HEK293 (cell line): ENCODE measurements at regions not wholly inside any gene's neighbourhood (a gene's known extent, or its start where the extent isn't known, plus 50 kb on each side); places are given as distances from the start of the nearest gene placed in this dataset.
"Not testable (repeated sequence)": the region's sequence is repeated elsewhere in the genome, so short reads cannot be mapped to it uniquely, and the experiment has no call there.

Source experiments
- CTCF ChIA-PET: fragments of 350-600 bp; formaldehyde crosslinking; extraction: SDS; loops from one replicate; lab custom pipeline; 2021; ENCODE audit warnings: antibody characterized with exemption; lab: Yijun Ruan, JAX
- POLR2A ChIA-PET: fragments of 300-600 bp; formaldehyde crosslinking; extraction: SDS; loops from one replicate; lab custom pipeline; 2020; ENCODE audit warnings: antibody characterized with exemption, inconsistent platforms; lab: Yijun Ruan, JAX
- H3K27ac ChIP-seq: fragments of 200-500 bp; sonication (Bioruptor generic); 2 replicates; pipeline ENCODE4 v1.5.1; 2014; ENCODE audit warnings: low read depth, low read length, control low read depth, inconsistent platforms; ENCODE audit errors: extremely low read depth
- H3K36me3 ChIP-seq, 2 experiments: fragments of 200-500 bp in 1 of 2; sonication (Bioruptor generic) in 1 of 2; 1 replicate in 1 of 2; 2 replicates in 1 of 2; pipeline ENCODE4 v1.5.1; 2014 to 2017; ENCODE audit warnings: inconsistent platforms in 2 of 2, low read length in 2 of 2; ENCODE audit not compliant: control insufficient read depth in 2 of 2, insufficient read depth in 1 of 2
- H3K4me1 ChIP-seq: fragments of 200-500 bp; sonication (Bioruptor generic); 2 replicates; pipeline ENCODE4 v1.5.1; 2014; ENCODE audit warnings: mild to moderate bottlenecking, low read length, inconsistent platforms; ENCODE audit not compliant: control insufficient read depth, insufficient read depth
- H3K4me3 ChIP-seq: 2 replicates; pipeline ENCODE4 v1.5.1; 2011; ENCODE audit warnings: low read depth, mild to moderate bottlenecking, control low read depth, low read length, moderate library complexity
- H3K9me3 ChIP-seq: fragments of 200-500 bp; sonication (Bioruptor generic); 2 replicates; pipeline ENCODE4 v1.5.1; 2014; ENCODE audit warnings: low read depth, low read length, inconsistent platforms; ENCODE audit not compliant: control insufficient read depth, insufficient read depth
- REPIN1 ChIP-seq: fragments of 450-650 bp; formaldehyde crosslinking; IDR thresholded peaks from 2 replicates; pipeline ENCODE4 v1.5.1; 2017; ENCODE audit warnings: missing biosample characterization, missing genetic modification characterization, low read depth
- YY2 ChIP-seq: fragments of 450-650 bp; formaldehyde crosslinking; IDR thresholded peaks from 2 replicates; pipeline ENCODE4 v1.5.1; 2016; ENCODE audit warnings: missing biosample characterization, missing genetic modification characterization
- ZBTB11 ChIP-seq: fragments of 450-650 bp; formaldehyde crosslinking; conservative IDR thresholded peaks from 2 replicates; pipeline ENCODE4 v1.5.1; 2016; ENCODE audit warnings: low read depth, missing biosample characterization, missing genetic modification characterization
- ZBTB6 ChIP-seq: fragments of 450-650 bp; formaldehyde crosslinking; IDR thresholded peaks from 2 replicates; pipeline ENCODE4 v1.5.1; 2017; ENCODE audit warnings: missing biosample characterization, missing genetic modification characterization
- ZBTB8A ChIP-seq: fragments of 450-650 bp; formaldehyde crosslinking; IDR thresholded peaks from 2 replicates; pipeline ENCODE4 v1.5.1; 2016; ENCODE audit warnings: missing biosample characterization, missing genetic modification characterization
- ZNF114 ChIP-seq: fragments of 450-650 bp; formaldehyde crosslinking; IDR thresholded peaks from 2 replicates; pipeline ENCODE4 v1.5.0; 2017; ENCODE audit warnings: missing biosample characterization, missing genetic modification characterization
- ZNF133 ChIP-seq: fragments of 450-650 bp; formaldehyde crosslinking; IDR thresholded peaks from 2 replicates; pipeline ENCODE4 v1.5.1; 2016; ENCODE audit warnings: missing biosample characterization, missing genetic modification characterization
- ZNF140 ChIP-seq: fragments of 450-650 bp; formaldehyde crosslinking; IDR thresholded peaks from 2 replicates; pipeline ENCODE4 v1.5.1; 2016; ENCODE audit warnings: missing biosample characterization, missing genetic modification characterization
- ZNF16 ChIP-seq: fragments of 450-650 bp; formaldehyde crosslinking; IDR thresholded peaks from 2 replicates; pipeline ENCODE4 v1.5.1; 2016; ENCODE audit warnings: low read depth, missing biosample characterization, missing genetic modification characterization
- ZNF394 ChIP-seq: fragments of 450-650 bp; formaldehyde crosslinking; IDR thresholded peaks from 2 replicates; pipeline ENCODE4 v1.5.1; 2016; ENCODE audit warnings: missing biosample characterization, missing genetic modification characterization, mild to moderate bottlenecking, moderate library complexity, borderline replicate concordance
- ZNF426 ChIP-seq: fragments of 450-650 bp; formaldehyde crosslinking; IDR thresholded peaks from 2 replicates; pipeline ENCODE4 v1.5.1; 2017; ENCODE audit warnings: missing biosample characterization, missing genetic modification characterization, mild to moderate bottlenecking, inconsistent platforms, moderate library complexity
- ZNF518A ChIP-seq: fragments of 450-650 bp; formaldehyde crosslinking; conservative IDR thresholded peaks from 2 replicates; pipeline ENCODE4 v1.5.1; 2016; ENCODE audit warnings: low read depth, missing biosample characterization, missing genetic modification characterization
- ZNF555 ChIP-seq: fragments of 450-650 bp; formaldehyde crosslinking; conservative IDR thresholded peaks from 2 replicates; pipeline ENCODE4 v1.5.1; 2017; ENCODE audit warnings: missing biosample characterization, mild to moderate bottlenecking, missing genetic modification characterization, inconsistent platforms
- ZNF654 ChIP-seq: fragments of 450-650 bp; formaldehyde crosslinking; IDR thresholded peaks from 2 replicates; pipeline ENCODE4 v1.5.1; 2016; ENCODE audit warnings: low read depth, missing biosample characterization, missing genetic modification characterization

- H3K27ac ChIP-seq, result no peak overlapping the region
- no peaks in the 10 kb centered on the region for H3K9me3 ChIP-seq
- H3K4me3 ChIP-seq, result no peak overlapping the region
- no peaks in the 10 kb centered on the region for H3K36me3 ChIP-seq
- H3K4me1 ChIP-seq, result no peaks in the 10 kb centered on the region
- CTCF ChIA-PET, result no interaction called here
- TF ChIP-seq ZNF133 (tag by site-specific recombination) (no peak), ZNF654 (tag by site-specific recombination) (0 out of 2 replicates have a peak, but pooled peaks have one; percentile 6), ZNF555 (tag by site-specific recombination) (peak; percentile 29), ZBTB11 (tag by site-specific recombination) (peak; percentile 38; the same call in 1 of the 2 replicates), ZNF140 (tag by site-specific recombination) (no peak), ZBTB8A (tag by site-specific recombination) (0 out of 2 replicates have a peak, but pooled peaks have one; percentile 29), ZNF394 (peak; percentile 55; the same call in 1 of the 2 replicates), ZNF114 (no peak), REPIN1 (tag by site-specific recombination) (no peak), ZNF426 (tag by site-specific recombination) (peak; percentile 54), YY2 (tag by site-specific recombination) (no peak), ZNF518A (peak; percentile 53; the same call in 1 of the 2 replicates), ZBTB6 (tag by site-specific recombination) (no peak), ZNF16 (tag by site-specific recombination) (no peak)
- TF ChIP-seq, all 188 proteins: peak for 7
- POLR2A ChIA-PET, result no interaction called here
Observed at GRCh38 chr20:54909702-54910101, 434.3 kb downstream of the DOK5 start.

- H3K27ac ChIP-seq, H3K36me3 ChIP-seq, H3K4me1 ChIP-seq, H3K9me3 ChIP-seq, POLR2A ChIA-PET, H3K4me3 ChIP-seq, CTCF ChIA-PET: not testable (repeated sequence)
Observed at GRCh38 chr20:54906134-54906533, 430.7 kb downstream of the DOK5 start.
